EL (cell line): ENCODE measurements at regions not wholly inside any gene's neighbourhood (a gene's known extent, or its start where the extent isn't known, plus 50 kb on each side); places are given as distances from the start of the nearest gene placed in this dataset.
A peak's percentile ranks its signal among the peaks of the same experiment; 100 is the strongest.

Experiments used
- DNase-seq: peaks from one replicate; pipeline ENCODE4 v3.0.0-alpha.2; 2016

DNA sequence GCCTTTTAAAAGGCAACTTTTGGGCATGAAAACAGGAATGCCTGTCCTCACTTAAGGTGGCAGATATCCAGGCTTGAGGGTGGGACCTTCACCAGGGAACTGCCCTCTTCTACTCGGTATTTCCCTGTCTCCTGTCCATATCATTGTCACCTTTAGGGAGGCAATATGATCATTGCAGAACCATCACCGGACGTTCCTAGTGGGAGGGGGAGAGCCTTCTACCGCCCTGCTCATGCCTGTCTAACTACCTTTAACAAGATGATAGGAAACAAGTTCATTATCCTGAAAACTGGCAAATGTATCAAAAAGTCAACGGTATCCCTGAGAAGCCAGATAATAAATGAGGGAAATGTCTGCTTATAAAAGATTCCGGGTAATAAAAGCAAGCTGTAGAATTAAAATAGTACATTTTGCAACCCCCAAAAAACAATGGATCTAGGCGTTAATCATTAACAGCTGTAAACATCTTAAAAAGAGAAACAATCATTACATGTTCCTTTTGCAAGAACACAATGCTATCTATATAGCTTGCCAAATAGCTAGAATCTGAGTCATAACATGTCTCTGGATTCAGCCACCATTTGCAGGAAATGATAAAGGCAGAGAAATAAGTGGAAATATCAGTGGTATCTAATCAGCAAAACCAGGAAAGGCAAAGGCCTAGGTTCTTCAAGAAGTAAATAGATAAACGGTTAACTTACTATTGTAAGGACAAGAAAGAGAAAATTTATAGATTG, 852.9 kb upstream of the ADGRL4 start:
- peak; percentile 72 for DNase-seq

- DNase-seq = no peak
Observed at GRCh38 chr1:79852004-79852403, 845.5 kb upstream of the ADGRL4 start.

GRCh38 chr1:79849388-79849787, 842.9 kb upstream of the ADGRL4 start:
- no peak for DNase-seq

GRCh38 chr1:79848316-79848715, 841.8 kb upstream of the ADGRL4 start:
- no peak for DNase-seq

DNA sequence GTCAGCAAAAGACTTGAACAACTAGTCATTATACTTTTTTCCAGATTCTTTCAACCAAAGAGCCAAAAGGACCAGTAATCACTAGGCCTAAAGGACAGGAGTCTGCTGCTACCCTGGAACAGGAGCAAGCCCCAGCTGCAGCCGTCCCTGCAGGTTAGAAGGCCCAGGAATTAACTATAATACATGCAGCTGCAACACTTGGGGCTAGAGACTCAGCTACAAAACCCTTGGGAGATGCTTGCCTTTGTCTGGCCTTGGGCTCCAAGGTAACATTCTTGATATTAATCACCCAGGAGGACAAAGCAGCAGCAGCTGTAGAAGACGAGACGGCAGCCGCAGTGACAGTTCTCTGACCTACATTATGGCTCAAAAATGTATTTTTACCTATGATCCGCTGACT, 841.2 kb upstream of the ADGRL4 start:
- DNase-seq = no peak

- DNase-seq = peak; percentile 6
Observed at GRCh38 chr1:79845936-79846335, 839.4 kb upstream of the ADGRL4 start.

DNA sequence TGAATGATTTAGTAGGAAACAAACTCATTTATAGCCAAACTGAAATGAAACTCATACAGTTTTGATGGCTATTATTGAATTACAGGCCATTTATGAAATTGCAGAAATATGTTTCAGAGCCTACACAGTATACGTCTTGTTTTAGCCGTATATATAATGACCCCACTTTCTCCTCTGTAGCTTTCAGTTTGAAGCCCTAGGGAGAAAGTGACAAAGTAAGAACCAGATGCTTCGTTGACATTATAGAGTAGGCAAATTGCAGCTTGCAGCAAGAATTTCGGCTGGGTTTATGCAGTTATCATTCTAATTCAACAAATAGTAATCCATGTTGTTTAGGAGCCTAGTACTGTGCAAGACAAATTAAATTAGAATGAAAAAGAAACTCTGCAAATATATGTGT, 836.3 kb upstream of the ADGRL4 start:
- DNase-seq = no peak

DNA sequence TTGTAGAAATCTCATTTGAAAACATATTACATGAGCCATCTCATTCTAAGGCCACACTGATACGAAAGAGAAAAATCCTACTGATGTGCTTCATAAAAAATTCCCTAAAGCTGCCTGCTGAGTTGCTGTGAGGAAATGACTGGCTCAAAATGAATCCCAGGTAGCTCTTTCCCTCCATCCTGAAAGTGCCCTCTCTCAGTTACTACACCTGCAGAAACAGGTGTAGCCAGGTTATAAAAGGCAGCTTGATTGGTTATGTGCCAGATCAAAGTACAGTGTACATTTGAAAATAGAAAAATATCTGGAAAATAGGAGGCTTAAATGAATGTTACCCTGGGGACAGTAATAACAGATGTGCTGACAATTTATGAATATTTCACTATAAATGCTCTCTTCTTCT, 833.4 kb upstream of the ADGRL4 start:
- no peak for DNase-seq

GRCh38 chr1:79827446-79827845, 820.9 kb upstream of the ADGRL4 start:
- DNase-seq = no peak

DNA sequence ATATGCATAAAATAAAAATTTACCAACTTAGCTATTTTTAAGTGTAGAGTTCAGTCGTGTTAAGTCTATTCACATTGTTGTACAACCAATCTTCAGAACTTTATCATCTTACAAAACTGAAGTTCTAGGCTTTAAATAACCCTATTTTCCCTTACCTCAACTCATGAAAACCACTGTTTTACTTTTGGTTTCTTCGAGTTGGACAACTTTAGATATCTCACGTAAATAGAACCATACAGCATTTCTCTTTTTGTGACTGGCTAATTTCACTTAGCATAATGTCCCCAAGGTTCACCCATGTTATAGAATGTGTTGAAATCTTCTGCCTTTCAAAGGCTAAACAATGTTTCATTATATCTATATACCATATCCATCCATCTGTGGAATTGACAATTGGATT, 819.0 kb upstream of the ADGRL4 start:
- DNase-seq = no peak

GRCh38 chr1:79822053-79822452, 815.5 kb upstream of the ADGRL4 start:
- no peak for DNase-seq

DNA sequence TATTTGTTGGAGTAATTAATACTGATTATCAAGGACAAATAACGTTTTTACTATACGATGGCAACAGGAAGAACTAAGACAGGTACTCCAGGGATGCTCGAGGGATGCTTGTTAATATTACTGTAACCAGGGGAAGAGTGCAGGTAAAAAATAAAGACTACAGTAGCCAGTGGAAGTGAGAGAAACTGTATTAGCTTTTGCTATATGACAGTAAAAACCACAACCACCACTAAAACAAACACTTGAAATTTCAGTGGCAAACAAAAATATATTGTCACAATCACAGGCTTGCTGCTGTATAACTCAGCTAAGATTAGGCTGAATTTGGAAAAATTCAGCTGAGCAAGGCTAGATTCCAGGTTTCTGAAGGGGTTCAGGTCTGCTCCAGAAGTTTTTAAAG, 812.6 kb upstream of the ADGRL4 start:
- DNase-seq = no peak

GRCh38 chr1:79817031-79817560, 810.6 kb upstream of the ADGRL4 start:
- peak; percentile 20 for DNase-seq

DNA sequence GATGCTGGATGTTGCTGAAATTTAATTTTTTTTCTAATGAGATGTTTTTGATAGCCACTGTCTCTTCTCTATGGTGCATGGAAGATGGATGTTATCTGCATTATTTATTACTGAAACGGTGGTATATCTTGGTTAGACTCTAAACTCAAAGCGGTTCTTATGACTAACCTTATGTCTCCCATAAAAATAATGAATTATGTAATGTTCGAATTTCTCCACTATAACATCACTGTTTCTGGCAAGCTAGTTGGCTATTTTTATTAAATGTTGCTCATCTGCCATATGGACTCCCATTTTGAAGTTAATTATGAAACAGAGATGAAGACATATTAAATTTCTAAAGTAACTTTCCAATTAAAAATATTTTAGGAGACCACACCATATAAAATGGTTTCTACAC, 808.6 kb upstream of the ADGRL4 start:
- DNase-seq = peak; percentile 24

DNA sequence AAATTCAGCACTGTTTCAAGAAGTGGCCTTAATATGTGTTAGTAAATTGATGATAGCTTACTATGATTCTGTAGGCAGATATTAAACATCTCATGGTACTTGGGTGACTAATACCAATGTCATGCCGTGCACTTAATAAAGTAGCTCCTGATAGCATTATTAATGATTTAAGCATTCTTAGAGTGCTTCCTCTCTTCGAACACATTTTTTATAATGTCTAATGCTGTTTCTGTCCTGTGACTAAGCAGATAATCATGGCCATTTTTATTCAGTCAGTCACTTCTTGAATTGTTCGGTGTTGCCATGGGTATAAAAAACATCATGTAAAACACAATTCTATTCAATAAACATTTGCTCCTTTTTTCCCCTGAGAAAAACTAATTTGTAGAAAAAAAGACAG, 804.6 kb upstream of the ADGRL4 start:
- peak; percentile 89 for DNase-seq

GRCh38 chr1:79808816-79809475, 802.4 kb upstream of the ADGRL4 start:
- no peak for DNase-seq

GRCh38 chr1:79807816-79808215, 801.3 kb upstream of the ADGRL4 start:
- DNase-seq = no peak

DNA sequence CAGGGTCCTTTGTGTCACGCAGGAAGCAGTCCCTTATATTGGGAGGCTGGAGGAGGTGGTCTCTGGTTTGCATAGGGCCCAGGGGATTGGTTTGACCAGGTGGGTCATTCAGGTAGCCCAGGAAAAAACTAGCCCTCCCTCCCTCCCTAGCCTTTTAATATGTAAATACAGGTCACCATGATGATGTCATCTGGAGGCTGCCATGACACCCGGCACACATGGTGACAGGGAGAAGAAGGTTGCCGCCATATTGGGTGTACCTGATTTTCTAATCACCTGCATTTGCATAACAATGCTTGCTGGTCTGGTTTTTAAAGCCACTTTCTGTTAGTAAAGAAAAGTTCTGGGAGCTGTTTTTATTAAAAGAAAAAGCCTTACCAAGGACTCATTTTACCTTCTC, 791.0 kb upstream of the ADGRL4 start:
- no peak for DNase-seq

GRCh38 chr1:79796434-79796833, 789.9 kb upstream of the ADGRL4 start:
- DNase-seq = no peak

- DNase-seq = peak; percentile 55
Observed at GRCh38 chr1:79792219-79792930, 785.8 kb upstream of the ADGRL4 start.

DNA sequence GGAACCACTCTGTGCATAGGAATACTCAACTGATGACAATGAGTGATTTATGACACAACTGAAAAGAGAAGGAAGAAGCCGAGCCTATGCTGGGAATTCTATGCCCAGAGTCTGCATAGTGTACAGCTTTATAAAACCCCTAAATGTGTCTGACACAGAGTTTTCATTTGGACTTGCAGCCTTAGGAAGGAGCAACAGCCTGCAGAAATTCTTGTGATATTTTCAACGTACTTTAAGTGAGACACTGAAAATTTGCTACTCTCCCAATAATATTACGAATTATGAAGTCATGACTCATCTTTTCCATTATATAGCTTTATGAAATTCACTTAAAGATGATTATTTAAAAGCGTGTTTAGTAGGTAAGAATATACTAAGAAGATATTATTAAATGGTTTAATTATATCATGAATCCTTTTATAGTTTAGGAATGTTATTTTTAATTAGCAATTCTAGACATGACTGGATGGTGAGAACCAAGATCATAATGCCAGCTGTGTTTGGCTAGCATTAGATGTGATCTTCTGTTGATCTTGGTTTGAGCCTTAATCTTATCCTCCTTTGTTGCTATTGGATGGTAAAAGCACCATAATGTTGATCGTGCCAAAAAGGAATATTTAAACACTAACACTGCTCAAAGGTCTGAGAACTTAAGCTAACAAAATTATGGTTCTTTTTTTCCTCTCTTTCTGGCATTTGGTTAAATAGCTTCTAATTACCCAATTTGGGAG, 785.1 kb upstream of the ADGRL4 start:
- no peak for DNase-seq

GRCh38 chr1:79790950-79791349, 784.4 kb upstream of the ADGRL4 start:
- no peak for DNase-seq

- DNase-seq = no peak
Observed at GRCh38 chr1:79787631-79788030, 781.1 kb upstream of the ADGRL4 start.
